Gastroesophageal sphincter (tissue), 4 donors: ENCODE measurements at regions not wholly inside any gene's neighbourhood (a gene's known extent, or its start where the extent isn't known, plus 50 kb on each side); places are given as distances from the start of the nearest gene placed in this dataset.
A peak's percentile ranks its signal among the peaks of the same experiment; 100 is the strongest.

Experiments
- ATAC-seq: fragments of 150-250 bp; one replicate; pipeline ENCODE4 v1.9.1; 2016; ENCODE audit warnings: mild to moderate bottlenecking, moderate library complexity
- H3K27ac ChIP-seq, 4 donors: fragments of 200-600 bp; sonication (generic) in 3 of 4; 1 replicate in 3 of 4; 2 replicates in 1 of 4; pipeline ENCODE4 v1.5.1; 2016 to 2019
- H3K27me3 ChIP-seq: fragments of 200-600 bp; sonication (generic); one replicate; pipeline ENCODE4 v1.5.1; 2019
- H3K36me3 ChIP-seq, 2 donors: fragments of 200-600 bp; sonication (generic); one replicate each; pipeline ENCODE4 v1.5.1; 2019; ENCODE audit warnings: control low read depth in 1 of 2
- H3K4me1 ChIP-seq, 3 donors: fragments of 200-600 bp; sonication (generic); 1 replicate in 2 of 3; 2 replicates in 1 of 3; pipeline ENCODE4 v1.5.1; 2016 to 2019; ENCODE audit warnings: control low read depth in 2 of 3
- H3K4me3 ChIP-seq, 2 donors: fragments of 200-600 bp; sonication (generic); one replicate each; pipeline ENCODE4 v1.5.1; 2019; ENCODE audit warnings: mild to moderate bottlenecking in 1 of 2, moderate library complexity in 1 of 2
- H3K9me3 ChIP-seq, 3 donors: fragments of 200-600 bp; sonication (generic); one replicate each; pipeline ENCODE4 v1.5.1; 2017 to 2019; ENCODE audit warnings: control low read depth in 2 of 3
- CTCF ChIP-seq, 4 experiments: fragments of 200-600 bp in 2 of 4; fragments of 450-650 bp in 2 of 4; sonication (generic) in 1 of 4; IDR thresholded peaks; one replicate each; pipeline ENCODE4 v1.5.1; 2017 to 2019; ENCODE audit warnings: antibody characterized with exemption in 4 of 4, mild to moderate bottlenecking in 2 of 4, moderate library complexity in 2 of 4
- EP300 ChIP-seq: sonication (generic); formaldehyde crosslinking; IDR thresholded peaks from one replicate; pipeline ENCODE4 v1.6.1; 2017; ENCODE audit warnings: antibody characterized with exemption, mild to moderate bottlenecking
- POLR2A ChIP-seq, 2 donors: fragments of 450-650 bp; IDR thresholded peaks; one replicate each; pipeline ENCODE4 v1.6.1; 2017; ENCODE audit warnings: antibody characterized with exemption in 2 of 2, mild to moderate bottlenecking in 2 of 2, moderate library complexity in 1 of 2
- POLR2AphosphoS5 ChIP-seq: sonication (generic); formaldehyde crosslinking; IDR thresholded peaks from one replicate; pipeline ENCODE4 v1.6.1; 2017; ENCODE audit warnings: antibody characterized with exemption
- WGBS, 2 donors: methylation state at CpG; one replicate each; pipeline ENCODE4 v1.1.5; 2018; ENCODE audit warnings: low coverage in 1 of 2; 5-methylcytosine and 5-hydroxymethylcytosine counted together

- Histone ChIP-seq H3K27ac (peak overlapping the region in 1 of 4 donors; percentile 40), H3K4me3 (no peak overlapping the region), H3K9me3 (no peaks in the 10 kb centered on the region), H3K36me3 (no peaks in the 10 kb centered on the region), H3K27me3 (no peaks in the 10 kb centered on the region), H3K4me1 (peaks cover 0 to 54% (median 6%) of the 10 kb centered on the region in 3 donors)
- TF ChIP-seq EP300 (no peak), CTCF (IDR thresholded peaks at IDR 0.05) (no peak), POLR2AphosphoS5 (no peak), POLR2A (IDR thresholded peaks at IDR 0.05) (no peak)
- ATAC-seq: no peak
- WGBS, 2 donors: no CpG with 5 or more reads among the region's 1 CpG
Measured at GRCh38 chr1:201598973-201599372, 60.0 kb downstream of the NAV1 start.

DNA sequence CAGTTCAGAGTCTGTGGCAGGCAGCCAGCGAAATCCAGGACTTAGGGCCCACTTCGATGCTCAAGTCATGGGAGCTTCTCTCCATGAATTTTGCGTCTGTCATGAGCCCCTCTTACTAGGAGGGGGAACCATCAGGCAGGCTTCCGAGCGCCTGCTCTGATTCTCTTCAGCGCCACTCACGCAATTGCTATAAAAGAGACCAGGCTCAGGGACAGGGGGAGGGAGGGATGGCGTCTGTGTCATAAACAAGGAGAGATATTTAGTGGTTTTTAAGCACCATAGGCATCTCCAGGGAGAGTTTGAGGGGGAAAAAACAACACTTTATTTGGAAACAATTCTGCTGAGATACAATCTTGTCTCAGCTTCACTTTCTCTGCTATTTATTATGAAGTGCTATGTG lies 60.6 kb downstream of the NAV1 start:
- H3K9me3 ChIP-seq: no peaks in the 10 kb centered on the region
- peak overlapping the region in 1 of 4 donors; percentile 40 for H3K27ac ChIP-seq
- ATAC-seq: no peak
- no peaks in the 10 kb centered on the region for H3K27me3 ChIP-seq
- no peak overlapping the region for H3K4me3 ChIP-seq
- TF ChIP-seq POLR2A (IDR thresholded peaks at IDR 0.05) (no peak), EP300 (no peak), POLR2AphosphoS5 (no peak), CTCF (IDR thresholded peaks at IDR 0.05) (no peak)
- peaks cover 0 to 51% (median 3%) of the 10 kb centered on the region in 3 donors for H3K4me1 ChIP-seq
- 88% methylated on average over 6 of the region's 8 CpGs; no CpG with 5 or more reads in 1 of the 2 donors for WGBS, 2 donors
- H3K36me3 ChIP-seq: no peaks in the 10 kb centered on the region

DNA sequence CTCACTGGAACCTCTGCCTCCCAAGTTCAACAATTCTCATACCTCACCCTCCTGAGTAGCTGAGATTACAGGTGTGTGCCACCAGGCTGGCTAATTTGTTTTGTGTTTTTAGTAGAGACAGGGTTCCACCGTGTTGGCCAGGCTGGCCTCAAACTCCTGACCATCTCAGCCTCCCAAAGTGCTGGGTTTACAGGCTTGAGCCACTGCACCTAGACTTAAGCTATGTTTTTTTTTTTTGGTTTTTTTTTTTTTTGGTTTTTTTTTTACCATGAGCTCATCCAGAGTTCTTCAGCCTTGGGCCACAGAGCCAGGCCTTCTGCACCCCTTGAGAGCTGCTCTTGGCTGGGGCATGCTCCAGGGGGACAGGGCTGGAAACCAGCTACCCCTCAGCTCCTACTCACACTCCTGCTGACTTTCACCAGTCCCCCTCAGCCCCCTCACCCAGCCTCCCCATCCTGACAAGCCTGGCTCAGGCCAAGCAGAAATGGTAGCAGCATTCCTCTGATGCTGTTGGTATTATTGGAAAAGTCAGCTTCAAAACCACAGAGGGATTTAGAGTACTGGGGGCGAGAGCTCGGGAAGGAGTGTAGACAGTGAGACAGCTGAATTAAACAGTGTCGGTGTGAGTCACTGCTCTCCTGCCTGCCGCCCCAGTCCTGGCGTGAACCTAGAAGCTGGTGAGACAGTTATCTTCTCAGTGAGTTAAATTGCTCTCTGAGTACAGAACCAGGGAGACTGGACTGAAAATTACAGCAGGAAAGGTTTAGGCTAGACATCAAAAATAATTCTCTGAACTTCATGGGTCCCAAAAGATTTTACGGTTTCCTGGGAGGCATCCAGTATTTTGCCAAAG lies 63.7 kb downstream of the NAV1 start:
- Histone ChIP-seq H3K27me3 (no peaks in the 10 kb centered on the region), H3K27ac (peak overlapping the region in 1 of 4 donors; percentile 36)
- 62 to 80% methylated on average over 1 to 6 of the region's 7 CpGs for WGBS, 2 donors

GRCh38 chr1:201603613-201604232 lies 64.8 kb downstream of the NAV1 start:
- ATAC-seq: no peak
- peaks cover 0 to 36% (median 7%) of the 10 kb centered on the region in 3 donors for H3K4me1 ChIP-seq
- H3K27ac ChIP-seq: peak overlapping the region in 1 of 4 donors; percentile 36
- H3K4me3 ChIP-seq: no peak overlapping the region
- H3K27me3 ChIP-seq: no peaks in the 10 kb centered on the region
- H3K36me3 ChIP-seq: no peaks in the 10 kb centered on the region
- TF ChIP-seq EP300: no peak
- TF ChIP-seq POLR2AphosphoS5: no peak
- TF ChIP-seq CTCF (IDR thresholded peaks at IDR 0.05): no peak
- TF ChIP-seq POLR2A (IDR thresholded peaks at IDR 0.05): no peak
- no peaks in the 10 kb centered on the region for H3K9me3 ChIP-seq
- WGBS, 2 donors: 64 to 68% methylated on average over 6 to 8 of the region's 8 CpGs

More for the DNA sequence above, 63.7 kb downstream of the NAV1 start:
- H3K36me3 ChIP-seq: no peaks in the 10 kb centered on the region
- no peak for TF ChIP-seq CTCF (IDR thresholded peaks at IDR 0.05)
- no peak for TF ChIP-seq EP300
- TF ChIP-seq POLR2A (IDR thresholded peaks at IDR 0.05): no peak
- peak; percentile 28 for TF ChIP-seq POLR2AphosphoS5
- no peak overlapping the region for H3K4me3 ChIP-seq
- peaks cover 0 to 45% (median 7%) of the 10 kb centered on the region in 3 donors for H3K4me1 ChIP-seq
- peak; percentile 70 for ATAC-seq
- no peaks in the 10 kb centered on the region for H3K9me3 ChIP-seq
